NCI-H2171 treated with DMSO at 0.1 percent for 48 hours (cell line): ENCODE measurements at regions not wholly inside any gene's neighbourhood (a gene's known extent, or its start where the extent isn't known, plus 50 kb on each side); places are given as distances from the start of the nearest gene placed in this dataset.
"Not testable (repeated sequence)": the region's sequence is repeated elsewhere in the genome, so short reads cannot be mapped to it uniquely, and the experiment has no call there.

Experiments used
- DNase-seq: peaks from one replicate; lab custom pipeline; 2025; lab: John Stamatoyannopoulos, UW

DNA sequence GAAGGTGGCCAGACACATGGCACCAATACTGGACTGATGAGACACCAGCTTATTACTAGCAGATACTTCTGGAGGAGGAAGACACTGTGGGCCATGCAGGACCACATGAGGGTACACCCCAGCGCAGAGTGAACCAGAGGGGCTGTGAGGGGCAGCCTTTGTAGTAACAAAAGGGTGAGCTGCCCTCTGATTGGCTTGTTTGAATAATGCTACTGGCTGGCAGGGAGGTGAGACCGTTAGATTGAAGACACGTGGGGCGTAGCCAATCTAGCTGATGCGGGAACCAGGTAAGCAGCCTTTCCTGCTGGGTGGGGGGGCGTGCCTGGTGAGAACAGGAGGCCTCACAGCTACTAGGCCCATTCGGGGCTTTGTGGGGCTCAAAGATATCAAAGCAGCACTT is 102.8 kb upstream of the SEC14L1 start:
- DNase-seq = no peak

DNA sequence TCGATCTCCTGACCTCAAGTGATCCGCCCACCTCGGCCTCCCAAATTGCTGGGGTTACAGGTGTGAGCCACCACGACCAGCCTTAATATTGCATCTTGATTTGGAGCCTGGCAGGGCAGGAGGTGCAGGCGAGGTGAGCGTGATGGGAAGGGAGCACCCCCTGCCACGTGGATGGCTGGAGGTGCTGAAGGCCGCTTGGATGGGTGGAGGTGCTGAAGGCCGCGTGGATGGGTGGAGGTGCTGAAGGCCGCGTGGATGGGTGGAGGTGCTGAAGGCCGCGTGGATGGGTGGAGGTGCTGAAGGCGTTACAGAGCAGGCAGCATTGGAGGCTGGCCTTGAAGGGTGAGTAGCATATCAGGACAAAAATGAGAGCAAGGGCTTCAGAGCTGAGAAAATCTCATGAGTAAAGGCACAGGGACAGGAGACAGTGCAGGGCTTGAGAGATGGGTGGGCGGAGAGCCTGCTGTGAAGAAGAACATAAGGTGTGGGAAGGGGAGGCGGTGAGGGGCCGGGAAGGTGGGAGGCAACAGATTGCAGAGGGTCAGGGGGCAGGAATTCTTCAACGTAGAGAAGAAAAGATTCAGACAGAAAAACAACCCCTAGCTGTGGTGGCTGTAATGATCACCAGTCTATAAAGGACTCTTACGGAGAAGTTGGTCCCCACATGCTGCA is 101.7 kb upstream of the SEC14L1 start:
- DNase-seq = no peak

DNA sequence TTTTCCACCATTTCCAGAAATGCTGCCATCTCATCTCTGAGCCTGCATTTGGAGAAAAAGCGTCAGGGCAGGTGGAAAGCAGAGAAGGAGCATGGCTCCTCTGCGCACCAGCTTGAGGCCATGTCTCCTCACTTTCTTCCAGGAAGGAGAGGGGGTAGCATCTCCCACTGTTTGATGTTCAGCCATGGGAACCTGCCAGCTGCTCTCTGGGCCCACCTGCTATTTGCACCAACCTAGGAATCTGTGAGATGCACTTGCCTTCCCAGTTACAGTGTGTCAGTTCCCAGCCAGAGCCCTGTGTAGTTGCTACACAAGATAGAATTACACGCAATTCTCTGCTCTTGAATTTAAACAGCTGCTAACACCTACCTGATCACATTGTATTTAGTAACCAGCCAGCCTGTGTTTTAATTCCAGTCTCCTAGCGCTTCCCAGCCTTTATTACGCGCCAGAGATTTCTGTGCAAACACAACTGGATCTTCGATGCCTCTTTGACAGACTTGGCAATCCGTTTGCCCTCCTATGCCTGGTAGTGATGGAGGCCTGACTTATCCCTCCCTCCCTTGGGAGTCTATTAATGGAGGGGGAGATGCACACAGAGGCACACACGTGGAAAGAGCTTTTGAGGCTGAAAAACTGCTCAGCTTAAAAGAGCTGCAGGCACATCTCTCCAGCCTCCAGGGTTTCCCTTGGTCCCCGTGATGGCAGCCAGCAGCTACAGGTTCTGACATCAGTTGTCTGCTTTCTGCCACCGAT is 98.1 kb upstream of the SEC14L1 start:
- peak; percentile 97 for DNase-seq

DNA sequence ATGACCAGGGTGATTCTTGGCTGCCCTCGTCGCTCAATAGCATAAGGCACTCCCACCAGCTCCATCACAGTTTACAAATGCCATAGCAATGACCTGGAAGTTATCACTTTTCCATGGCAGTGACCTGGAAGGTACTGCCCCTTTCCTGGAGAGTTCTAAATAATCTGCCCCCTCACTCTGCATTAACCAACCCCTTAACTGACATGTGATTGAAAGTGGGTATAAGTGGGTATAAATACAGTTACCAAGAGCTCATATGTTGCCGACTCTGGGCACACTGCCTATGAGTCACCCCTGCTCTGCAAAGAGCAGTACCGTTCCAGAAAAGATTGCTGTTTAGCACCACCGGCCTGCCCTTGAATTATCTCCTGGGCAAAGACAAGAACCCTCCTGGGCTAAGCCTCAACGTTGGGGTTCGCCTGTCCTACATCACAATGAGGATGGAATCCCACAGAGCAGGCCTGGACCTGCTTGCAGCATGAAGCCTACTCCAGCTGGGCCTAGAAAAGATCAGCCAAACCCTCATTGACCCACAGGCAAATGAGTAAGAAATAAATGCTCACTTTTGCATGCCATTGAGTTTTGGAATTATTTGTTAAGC is 95.2 kb upstream of the SEC14L1 start:
- DNase-seq = no peak

DNA sequence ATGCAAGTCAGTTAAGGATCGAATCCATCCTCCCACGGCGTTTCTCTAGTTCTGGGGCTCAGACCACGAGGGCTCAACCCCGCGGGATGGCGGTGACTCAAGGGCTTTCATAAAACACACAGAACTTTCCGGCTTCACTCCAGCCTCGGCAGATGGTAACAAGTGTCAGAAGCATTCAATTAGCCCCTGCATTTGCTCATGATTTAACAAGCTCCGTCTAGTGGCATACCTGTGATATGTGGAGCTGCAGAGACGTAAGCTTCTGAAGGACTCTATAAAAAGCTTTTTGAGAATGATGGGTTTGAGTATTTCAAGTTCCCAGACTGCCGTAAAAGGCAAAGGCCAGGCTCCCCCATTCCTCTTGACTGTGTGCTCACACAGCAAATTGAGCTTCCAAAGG is 91.3 kb upstream of the SEC14L1 start:
- peak; percentile 91 for DNase-seq

DNA sequence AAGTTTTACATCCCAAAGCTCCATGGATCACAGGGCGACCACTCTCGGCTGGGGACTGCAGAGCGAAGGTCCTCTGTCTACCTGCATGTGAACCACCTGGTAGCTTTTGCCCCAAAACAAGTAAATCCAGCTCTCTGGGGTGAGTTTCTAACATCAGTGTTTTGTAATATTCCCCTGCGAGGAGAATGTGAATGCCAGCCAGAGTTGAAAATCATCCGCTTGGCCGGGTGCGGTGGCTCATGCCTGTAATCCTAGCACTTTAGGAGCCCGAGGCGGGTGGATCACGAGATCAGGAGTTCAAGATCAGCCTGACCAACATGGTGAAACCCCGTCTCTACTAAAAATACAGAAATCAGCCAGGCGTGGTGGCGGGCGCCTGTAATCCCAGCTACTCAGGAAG is 89.9 kb upstream of the SEC14L1 start:
- not testable (repeated sequence) for DNase-seq

DNA sequence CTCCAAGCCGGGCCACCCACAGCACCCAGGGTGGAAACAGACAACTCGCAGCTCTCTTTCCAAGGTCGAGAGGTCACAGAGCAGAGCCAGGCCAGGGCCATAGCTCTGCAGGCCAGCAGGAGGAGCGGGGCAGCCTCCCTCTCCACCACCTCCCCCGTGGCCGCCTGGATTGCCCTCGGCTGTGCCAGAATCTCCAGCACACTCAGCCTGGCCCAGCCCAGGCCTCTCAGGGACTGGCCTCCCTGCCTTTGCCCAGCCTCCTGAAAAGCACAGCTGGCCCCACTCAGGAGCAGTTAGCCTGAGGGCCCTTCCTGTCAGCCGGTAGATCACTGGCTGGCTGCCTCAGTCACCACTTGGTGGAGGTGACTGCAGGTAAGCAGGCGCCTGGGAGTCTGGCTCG is 85.8 kb upstream of the SEC14L1 start:
- DNase-seq = no peak

DNA sequence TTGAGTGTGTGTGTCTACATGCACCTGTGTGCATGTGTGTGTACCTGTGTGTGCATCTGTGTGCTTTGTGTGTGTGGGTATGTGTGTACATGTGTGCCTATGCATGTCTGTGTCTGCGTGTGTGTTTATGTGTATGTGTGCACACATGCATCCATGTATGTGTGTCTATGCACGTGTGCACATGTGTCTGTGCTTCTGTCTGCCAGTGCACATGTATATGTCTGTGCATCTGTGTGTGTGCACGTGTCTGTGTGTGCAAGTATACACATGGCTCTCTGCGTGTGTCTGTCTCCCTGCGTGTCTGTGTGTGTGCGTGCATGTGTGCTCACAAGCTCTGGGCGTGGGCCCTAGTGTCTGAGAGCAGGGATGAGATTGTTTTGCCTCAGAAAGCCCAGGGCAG is 85.3 kb upstream of the SEC14L1 start:
- DNase-seq = no peak

DNA sequence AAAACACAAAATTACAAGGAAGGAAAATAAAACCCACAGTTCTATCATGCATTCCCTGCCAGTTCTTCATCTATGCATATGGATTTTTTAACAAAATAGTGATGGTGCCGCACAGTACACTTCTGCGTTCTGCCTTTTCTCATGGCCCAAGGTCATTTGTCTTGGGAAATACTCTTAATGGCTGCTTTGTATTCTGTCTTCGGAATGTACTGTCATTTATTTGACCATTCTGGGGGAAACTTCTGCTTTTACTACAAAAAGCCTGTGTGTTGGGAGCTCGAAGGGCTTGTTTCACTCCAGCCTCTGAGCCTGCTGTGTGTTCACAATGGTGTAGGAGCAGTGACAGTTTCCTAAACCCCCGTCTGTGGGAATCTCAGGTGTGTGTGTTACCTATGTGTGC is 82.8 kb upstream of the SEC14L1 start:
- no peak for DNase-seq

DNA sequence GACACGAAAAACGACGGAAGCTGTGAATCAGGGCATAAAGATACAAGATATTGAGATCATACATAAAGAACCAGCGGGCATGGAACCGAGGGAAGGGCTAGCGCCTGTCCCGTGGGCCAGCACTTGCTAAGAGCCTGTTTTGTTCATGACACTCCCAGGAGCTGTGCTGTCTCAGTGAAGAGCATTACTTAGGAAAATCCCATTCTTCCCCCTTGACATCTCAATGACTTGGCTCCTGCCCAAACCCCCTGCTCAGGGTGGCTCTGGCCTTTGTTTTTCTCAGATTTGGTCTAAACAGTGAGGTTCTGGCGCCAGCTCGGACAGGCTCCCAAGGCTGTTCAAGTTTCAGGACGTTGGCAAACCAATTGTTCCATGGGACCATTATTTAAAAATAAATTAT is 79.1 kb upstream of the SEC14L1 start:
- no peak for DNase-seq

DNA sequence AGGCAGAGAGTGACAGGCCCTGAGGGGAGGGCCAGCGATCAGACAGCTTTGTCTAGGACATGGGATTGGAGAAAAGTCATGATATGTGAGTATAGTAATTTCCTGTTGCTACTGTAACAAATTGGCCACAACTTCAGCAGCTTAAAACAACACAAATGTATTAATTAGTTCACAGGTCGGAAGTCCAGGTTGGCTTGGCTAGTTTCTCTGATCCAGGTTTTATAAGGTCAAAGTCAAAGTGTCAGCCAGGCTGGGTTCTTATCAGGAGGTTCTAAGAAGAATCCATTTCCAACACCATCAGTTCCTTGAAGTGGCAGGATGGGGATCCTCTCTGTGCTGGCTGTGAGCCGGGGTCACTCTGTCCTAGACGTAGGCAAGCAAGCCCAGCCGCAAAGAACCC is 76.2 kb upstream of the SEC14L1 start:
- no peak for DNase-seq

DNA sequence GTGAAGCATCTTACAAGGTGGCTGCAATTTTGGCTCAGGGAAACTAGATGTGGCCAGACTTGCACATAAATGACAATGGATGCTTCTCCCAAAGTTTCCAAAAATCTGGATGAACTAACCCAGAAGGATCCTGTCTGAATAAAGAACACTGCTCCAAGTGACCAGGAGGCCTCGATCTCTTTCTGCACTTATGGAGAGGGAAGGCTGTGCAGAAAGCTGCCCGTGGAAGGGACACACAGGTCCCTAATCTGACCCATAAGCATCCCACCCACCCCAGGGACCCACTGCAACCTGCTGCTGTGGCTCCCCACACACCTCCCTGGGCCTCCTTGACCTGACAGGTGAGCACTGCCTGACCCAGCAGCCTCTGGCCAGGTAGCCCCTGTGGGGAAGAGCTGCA is 74.6 kb upstream of the SEC14L1 start:
- DNase-seq = no peak

DNA sequence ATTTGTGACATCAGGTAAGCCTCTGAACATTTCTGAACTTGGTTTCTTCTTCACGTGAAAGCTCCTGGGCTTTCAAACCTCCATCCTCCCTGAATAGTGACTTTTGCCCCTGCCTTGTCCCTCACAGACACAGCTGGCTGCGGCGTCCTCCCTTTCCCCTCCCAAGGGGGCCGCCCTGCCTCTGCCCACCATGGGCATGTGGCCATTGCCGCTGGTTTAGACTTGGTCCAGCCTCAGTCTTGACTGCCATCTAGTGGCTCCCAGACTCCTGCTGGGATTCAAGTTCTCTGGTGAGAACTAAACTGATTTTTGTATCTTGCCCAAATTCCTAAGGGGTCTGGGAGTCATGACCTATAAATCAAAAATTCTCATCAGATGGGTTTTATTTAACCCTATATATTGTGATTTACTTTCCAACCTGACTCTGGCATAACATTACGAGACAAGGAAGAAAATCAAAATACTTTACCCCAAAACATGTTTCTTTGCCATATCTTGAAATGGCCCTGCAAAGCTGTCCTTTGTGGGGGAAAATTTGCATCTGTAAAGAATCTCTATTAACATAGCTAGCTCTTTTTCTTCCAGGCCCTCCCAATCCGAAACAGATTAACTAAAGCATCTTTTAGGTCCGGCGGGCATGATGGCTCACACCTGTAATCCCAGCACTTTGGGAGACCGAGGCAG is 73.9 kb upstream of the SEC14L1 start:
- DNase-seq = peak; percentile 54

DNA sequence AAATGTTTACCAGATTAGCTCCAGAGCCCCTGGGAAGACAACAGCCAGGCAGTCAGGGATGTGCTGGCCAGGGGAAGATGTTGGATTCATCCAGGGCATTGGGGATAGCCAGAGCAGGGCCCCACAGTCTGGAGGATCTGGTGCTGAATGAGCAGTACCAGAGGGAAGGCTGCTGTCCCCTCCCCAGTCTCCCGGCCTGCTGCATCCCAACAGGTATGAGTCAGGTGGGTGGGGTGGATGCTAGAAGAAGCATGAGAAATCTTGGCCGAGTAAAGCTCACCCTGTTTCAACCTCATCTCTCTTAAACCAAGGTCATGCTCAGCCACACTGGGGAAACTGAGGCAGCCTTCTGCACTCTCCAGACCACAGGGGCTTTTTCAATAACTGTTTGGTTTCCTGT is 71.9 kb upstream of the SEC14L1 start:
- DNase-seq = no peak

DNA sequence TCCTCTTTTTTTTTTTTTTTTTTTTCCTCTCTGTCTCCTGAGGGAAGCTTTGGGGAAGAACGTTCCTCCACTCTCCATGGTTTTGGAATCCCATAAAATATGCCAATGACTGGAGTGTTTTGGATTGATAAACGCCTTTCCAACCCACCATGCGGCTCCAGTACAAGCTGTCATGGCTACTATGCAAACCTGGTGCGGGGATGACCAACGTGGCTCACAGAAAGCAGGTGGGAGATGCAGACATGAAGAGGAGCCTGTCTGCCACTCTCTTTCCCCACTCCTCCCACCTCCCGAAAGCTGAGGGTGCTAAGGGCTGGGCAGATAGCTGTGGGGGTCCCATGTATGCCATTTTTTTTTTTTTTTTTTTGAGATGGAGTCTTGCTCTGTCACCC is 69.9 kb upstream of the SEC14L1 start:
- no peak for DNase-seq

DNA sequence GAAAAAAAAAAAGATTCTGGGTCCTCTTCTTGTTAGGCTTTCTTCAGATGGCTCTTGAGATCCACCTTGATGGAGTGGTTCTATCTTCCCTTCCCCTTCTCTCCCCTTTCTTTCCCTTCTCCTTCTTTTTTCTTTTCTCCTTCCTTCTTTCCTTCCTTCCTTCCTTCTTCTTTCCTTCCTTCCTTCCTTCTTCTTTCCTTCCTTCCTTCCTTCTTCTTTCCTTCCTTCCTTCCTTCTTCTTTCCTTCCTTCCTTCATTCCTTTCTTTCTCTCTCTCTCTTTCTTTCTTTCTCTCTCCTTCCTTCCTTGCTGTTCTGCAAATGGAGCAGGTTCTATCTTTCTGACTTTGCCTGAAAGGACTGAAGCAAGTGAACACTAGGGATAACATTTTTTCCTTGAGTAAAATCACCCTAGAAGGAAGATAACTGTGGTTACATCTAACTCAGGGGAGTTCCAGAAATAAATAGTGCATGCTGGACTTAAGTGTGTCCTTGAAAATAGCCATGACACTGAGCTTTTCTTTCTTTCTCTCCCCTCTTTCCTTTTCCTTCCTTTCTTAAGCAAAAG is 68.8 kb upstream of the SEC14L1 start:
- no peak for DNase-seq

DNA sequence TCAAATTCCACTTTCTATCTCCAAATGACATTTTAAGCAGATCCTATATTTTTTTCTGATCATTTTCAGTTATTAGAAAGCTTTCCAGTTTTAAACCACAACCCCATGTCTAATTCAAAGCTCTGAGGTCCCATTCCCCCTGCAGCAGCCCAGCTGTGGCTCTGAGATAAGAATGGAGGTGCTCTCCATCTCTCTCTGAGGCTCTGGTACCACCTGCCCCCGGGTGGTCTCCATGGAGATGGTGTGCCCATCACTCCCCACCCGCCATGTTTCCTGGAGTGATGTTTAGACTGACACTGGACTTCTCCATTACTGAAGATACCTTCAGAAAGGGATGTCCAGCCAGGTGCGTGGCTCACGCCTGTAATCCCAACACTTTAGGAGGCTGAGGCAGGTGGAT is 68.1 kb upstream of the SEC14L1 start:
- DNase-seq = no peak

DNA sequence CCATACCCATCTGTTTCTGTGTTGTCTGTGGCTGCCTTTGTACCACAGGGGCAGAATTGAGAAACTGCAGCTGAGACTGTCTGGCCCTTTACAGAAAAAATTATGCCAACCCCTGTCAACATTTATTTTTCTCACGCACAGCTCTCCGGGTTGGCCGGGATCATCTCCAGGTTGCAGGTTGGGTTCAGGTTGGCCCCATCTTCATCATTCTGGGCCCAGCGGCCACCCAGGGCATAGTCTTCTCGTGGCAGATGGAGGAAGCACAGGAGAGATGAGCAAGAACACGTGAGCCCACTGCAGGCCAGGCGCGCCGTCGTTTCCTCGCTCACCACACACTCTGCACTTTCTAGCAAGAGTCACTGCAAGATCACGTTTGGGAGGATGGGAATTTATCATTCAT is 66.1 kb upstream of the SEC14L1 start:
- DNase-seq = no peak

DNA sequence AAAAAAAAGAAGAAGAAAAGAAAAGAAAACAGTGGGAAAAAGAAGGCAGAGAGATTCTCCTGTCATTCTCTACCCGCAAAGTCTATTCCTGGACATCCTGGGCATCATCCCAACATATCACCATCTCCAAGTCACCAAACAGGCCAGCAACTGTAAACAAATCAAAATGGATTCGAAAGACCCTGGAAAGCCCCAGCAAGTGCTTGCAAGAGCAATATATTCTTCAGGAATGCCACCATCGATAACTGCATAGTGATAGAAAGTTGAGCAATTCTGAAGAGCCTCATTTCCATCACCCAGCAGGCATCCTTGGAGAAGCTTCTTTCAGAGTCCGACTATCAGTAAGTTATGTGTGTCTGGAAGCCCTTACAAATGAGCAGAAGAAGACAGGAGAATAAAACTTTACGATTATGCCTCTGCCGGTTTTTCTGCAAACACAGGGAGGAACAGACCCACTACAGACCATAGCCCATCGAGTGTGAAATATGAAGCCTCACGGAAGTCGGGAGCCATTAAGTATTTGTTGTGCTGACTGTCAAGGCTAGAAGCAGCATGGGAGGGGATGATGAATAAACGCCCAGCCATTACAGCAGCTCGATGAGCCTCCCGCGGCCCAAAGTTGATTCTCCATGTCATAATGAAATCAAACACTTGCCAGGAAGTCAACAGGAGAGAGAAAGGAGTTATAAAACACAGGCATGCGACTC is 64.5 kb upstream of the SEC14L1 start:
- no peak for DNase-seq

DNA sequence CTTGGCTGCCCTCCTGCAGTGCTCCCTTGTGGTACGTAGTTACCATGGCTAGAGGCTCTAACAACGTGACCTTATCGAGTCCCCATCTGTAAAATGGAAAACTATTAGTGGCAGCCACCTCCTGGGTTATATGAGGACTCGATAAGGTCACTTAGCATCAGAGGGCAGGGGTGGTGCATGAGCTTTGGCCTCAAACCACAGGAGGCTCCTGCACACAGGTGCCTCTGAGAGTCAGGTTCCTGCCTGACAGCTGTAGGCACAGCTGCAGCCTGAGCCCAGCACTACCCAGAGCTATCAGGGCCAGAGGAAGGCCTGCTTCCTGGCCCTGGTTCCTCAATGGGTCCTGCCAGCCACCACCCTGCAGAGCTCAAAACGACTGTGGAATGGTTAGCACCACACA is 57.2 kb upstream of the SEC14L1 start:
- DNase-seq = peak; percentile 74

DNA sequence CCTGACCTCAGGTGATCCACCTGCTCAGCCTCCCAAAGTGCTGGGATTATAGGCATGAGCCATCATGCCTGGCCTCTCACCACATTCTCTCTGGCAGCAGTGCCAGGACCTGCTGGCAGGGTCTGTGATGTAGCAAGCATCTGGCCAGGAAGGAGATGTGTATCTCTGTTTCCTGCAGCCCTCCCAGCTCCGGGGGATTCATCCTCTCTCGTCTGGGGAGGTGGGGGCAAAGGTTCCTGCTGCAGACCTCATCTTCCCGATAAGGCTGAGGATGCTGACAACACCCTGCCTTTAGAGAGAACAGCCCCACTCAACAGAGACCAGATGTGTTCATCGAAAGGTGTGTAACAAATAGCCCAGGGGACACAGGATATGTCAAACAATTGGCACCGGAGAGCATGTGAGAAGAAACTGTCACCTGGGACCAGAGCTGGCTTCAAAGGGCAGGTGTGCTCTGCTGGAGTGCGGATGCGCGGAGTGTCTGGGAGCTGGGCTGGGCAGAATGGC is 54.8 kb upstream of the SEC14L1 start:
- peak; percentile 97 for DNase-seq
